HCT116 (cell line): ENCODE measurements at regions not wholly inside any gene's neighbourhood (a gene's known extent, or its start where the extent isn't known, plus 50 kb on each side); places are given as distances from the start of the nearest gene placed in this dataset.

Experiments used
- ATAC-seq: fragments of 200-7000 bp; cut with Tn5 transposase; 2 replicates; pipeline ENCODE4 v1.9.1; 2020; ENCODE audit warnings: mild to moderate bottlenecking, moderate library complexity
- BruUV-seq: library from RNA; stranded (reverse); fragments of 400-500 nt; replicated peaks from 2 replicates; lab custom pipeline; 2021; lab: Mats Ljungman, UMichigan
- CTCF ChIA-PET: fragments of 300-600 bp; sonication (Branson Sonifier 250); formaldehyde crosslinking; loops from one replicate; lab custom pipeline; 2021; ENCODE audit warnings: antibody characterized with exemption; lab: Charles Lee
- POLR2A ChIA-PET: fragments of 300-600, 350-600 bp; sonication (Branson Sonifier 250); formaldehyde crosslinking; loops from one replicate; lab custom pipeline; 2021; ENCODE audit warnings: antibody characterized with exemption; lab: Charles Lee
- RAD21 ChIA-PET, 2 experiments: fragments of 300-600 bp; sonication (Branson Sonifier 250); formaldehyde crosslinking; loops; one replicate each; lab custom pipeline; 2023; ENCODE audit warnings: low total read pairs in 2 of 2; ENCODE audit not compliant: uncharacterized antibody in 2 of 2, unreplicated experiment in 2 of 2, low non-redundant PET in 1 of 2; lab: Charles Lee
- DNase-seq: peaks from one replicate; pipeline ENCODE4 v3.0.0-alpha.2; 2010; ENCODE audit warnings: low read depth, low spot score
- H2AFZ ChIP-seq: fragments of 200-600 bp; shearing (Covaris generic), sonication (generic); 2 replicates; pipeline ENCODE4 v1.6.1; 2017; ENCODE audit warnings: low read depth, mixed run types, mixed read lengths, antibody characterized with exemption, low read length; ENCODE audit not compliant: poor library complexity, severe bottlenecking
- H3K27ac ChIP-seq: 2 replicates; pipeline ENCODE4 v1.5.1; 2012; ENCODE audit warnings: low read depth, low read length
- H3K27me3 ChIP-seq: fragments of 200-600 bp; sonication (generic); 2 replicates; pipeline ENCODE4 v1.6.1; 2016; ENCODE audit warnings: mixed run types, low read length, mixed read lengths; ENCODE audit not compliant: insufficient read depth
- H3K36me3 ChIP-seq, 2 experiments: fragments of 200-500 bp in 1 of 2; fragments of 200-600 bp in 1 of 2; sonication (Bioruptor generic) in 1 of 2; sonication (generic) in 1 of 2; 2 replicates each; pipeline versions ENCODE4 v1.5.1 to v1.6.1; 2014 to 2016; ENCODE audit warnings: low read length in 2 of 2, inconsistent platforms in 1 of 2, mixed read lengths in 1 of 2, mixed run types in 1 of 2; ENCODE audit not compliant: insufficient read depth in 2 of 2, control insufficient read depth in 1 of 2
- H3K4me1 ChIP-seq, 2 experiments: fragments of 200-600 bp in 1 of 2; sonication (generic) in 1 of 2; 2 replicates each; pipeline versions ENCODE4 v1.5.1 to v1.6.1; 2012 to 2017; ENCODE audit warnings: low read length in 2 of 2, inconsistent platforms in 1 of 2, mild to moderate bottlenecking in 1 of 2, mixed read lengths in 1 of 2, mixed run types in 1 of 2, moderate library complexity in 1 of 2; ENCODE audit not compliant: insufficient read depth in 2 of 2, control insufficient read depth in 1 of 2
- H3K4me2 ChIP-seq: fragments of 200-600 bp; sonication (generic); 2 replicates; pipeline ENCODE4 v1.6.1; 2017; ENCODE audit warnings: mixed run types, low read length, mixed read lengths
- H3K4me3 ChIP-seq, 2 experiments: fragments of 200-600 bp in 1 of 2; sonication (generic) in 1 of 2; replicated peaks in 1 of 2; 2 replicates each; pipeline ENCODE4 v1.5.1; 2011 to 2016; ENCODE audit warnings: low read length in 2 of 2, control low read depth in 1 of 2, low read depth in 1 of 2, mild to moderate bottlenecking in 1 of 2, mixed read lengths in 1 of 2, mixed run types in 1 of 2
- H3K79me2 ChIP-seq: fragments of 200-600 bp; sonication (generic); 2 replicates; pipeline ENCODE4 v1.6.1; 2017; ENCODE audit warnings: mild to moderate bottlenecking, mixed run types, low read length, moderate library complexity, mixed read lengths; ENCODE audit not compliant: insufficient read depth
- H3K9ac ChIP-seq: fragments of 200-600 bp; sonication (generic); 2 replicates; pipeline ENCODE4 v1.6.1; 2016; ENCODE audit warnings: low read length, mixed read lengths
- H3K9me2 ChIP-seq: fragments of 200-600 bp; sonication (generic), shearing (Covaris generic); 2 replicates; pipeline ENCODE4 v1.6.1; 2017; ENCODE audit warnings: mixed run types, mild to moderate bottlenecking, moderate library complexity; ENCODE audit not compliant: insufficient read depth
- H3K9me3 ChIP-seq, 2 experiments: fragments of 200-500 bp in 1 of 2; fragments of 200-600 bp in 1 of 2; sonication (Bioruptor generic) in 1 of 2; sonication (generic) in 1 of 2; 2 replicates each; pipeline ENCODE4 v1.6.1; 2014 to 2017; ENCODE audit warnings: low read length in 2 of 2, mixed read lengths in 2 of 2, inconsistent platforms in 1 of 2, low read depth in 1 of 2, mild to moderate bottlenecking in 1 of 2, mixed run types in 1 of 2, moderate library complexity in 1 of 2; ENCODE audit not compliant: control insufficient read depth in 1 of 2, insufficient read depth in 1 of 2
- H4K20me1 ChIP-seq: fragments of 200-600 bp; sonication (generic), shearing (Covaris generic); 2 replicates; pipeline ENCODE4 v1.6.1; 2017; ENCODE audit warnings: mixed run types, mild to moderate bottlenecking, moderate library complexity; ENCODE audit not compliant: insufficient read depth
- ATF3 ChIP-seq: IDR thresholded peaks from 2 replicates; pipeline ENCODE4 v1.6.1; 2012
- CBX3 ChIP-seq: IDR thresholded peaks from 2 replicates; pipeline ENCODE4 v1.6.1; 2012; ENCODE audit warnings: low read depth
- CEBPB ChIP-seq: IDR thresholded peaks from 2 replicates; pipeline ENCODE4 v1.6.1; 2012; ENCODE audit warnings: low read depth
- CTCF ChIP-seq, 3 experiments: fragments of 200-600 bp in 1 of 3; sonication (generic) in 1 of 3; IDR thresholded peaks in 2 of 3; conservative IDR thresholded peaks in 1 of 3; 2 replicates each; pipeline ENCODE4 v1.5.1; 2012 to 2017; ENCODE audit warnings: low read depth in 2 of 3, low read length in 2 of 3, antibody characterized with exemption in 1 of 3, borderline replicate concordance in 1 of 3, control low read depth in 1 of 3, mild to moderate bottlenecking in 1 of 3, mixed read lengths in 1 of 3, mixed run types in 1 of 3, moderate library complexity in 1 of 3; ENCODE audit not compliant: insufficient read depth in 1 of 3
- EGR1 ChIP-seq: IDR thresholded peaks from 2 replicates; pipeline ENCODE4 v1.6.1; 2012; ENCODE audit warnings: low read depth
- EZH2 ChIP-seq: fragments of 200-600 bp; sonication (generic); IDR thresholded peaks from 2 replicates; pipeline ENCODE4 v1.6.1; 2017; ENCODE audit warnings: antibody characterized with exemption, mixed run types
- EZH2phosphoT487 ChIP-seq: fragments of 200-600 bp; IDR thresholded peaks from 2 replicates; pipeline ENCODE4 v1.6.1; 2018; ENCODE audit warnings: antibody characterized with exemption, borderline replicate concordance
- FOSL1 ChIP-seq: IDR thresholded peaks from 2 replicates; pipeline ENCODE4 v1.6.1; 2012; ENCODE audit warnings: low read depth
- JUND ChIP-seq: IDR thresholded peaks from 2 replicates; pipeline ENCODE4 v1.6.1; 2012
- MAX ChIP-seq: IDR thresholded peaks from 2 replicates; pipeline ENCODE4 v1.6.1; 2012
- POLR2A ChIP-seq: IDR thresholded peaks from 2 replicates; pipeline ENCODE4 v1.7.0; 2011; ENCODE audit warnings: borderline replicate concordance; ENCODE audit not compliant: insufficient read depth, insufficient read length; ENCODE audit errors: extremely low read depth
- RAD21 ChIP-seq: IDR thresholded peaks from 2 replicates; pipeline ENCODE4 v1.6.1; 2012; ENCODE audit warnings: low read depth, mild to moderate bottlenecking
- REST ChIP-seq: IDR thresholded peaks from 2 replicates; pipeline ENCODE4 v1.6.1; 2012; ENCODE audit warnings: low read depth
- SP1 ChIP-seq: IDR thresholded peaks from 2 replicates; pipeline ENCODE4 v1.6.1; 2012; ENCODE audit warnings: low read depth
- SRF ChIP-seq: IDR thresholded peaks from 2 replicates; pipeline ENCODE4 v1.6.1; 2012; ENCODE audit warnings: low read depth
- TCF7L2 ChIP-seq: IDR thresholded peaks from 2 replicates; pipeline ENCODE4 v1.7.0; 2011; ENCODE audit warnings: borderline replicate concordance, inconsistent platforms; ENCODE audit not compliant: insufficient read depth, insufficient read length; ENCODE audit errors: extremely low read depth
- YY1 ChIP-seq: IDR thresholded peaks from 2 replicates; pipeline ENCODE4 v1.6.1; 2011; ENCODE audit warnings: low read length, low read depth, moderate library complexity, mild to moderate bottlenecking; ENCODE audit not compliant: insufficient replicate concordance; ENCODE audit errors: extremely low read depth
- ZBTB33 ChIP-seq: IDR thresholded peaks from 2 replicates; pipeline ENCODE4 v1.6.1; 2011; ENCODE audit warnings: mild to moderate bottlenecking, low read length, moderate library complexity; ENCODE audit not compliant: insufficient replicate concordance; ENCODE audit errors: extremely low read depth
- intact Hi-C: fragments of 100-400 bp; cut with micrococcal nuclease; formaldehyde crosslinking; loops from 2 replicates; pipeline ENCODE4 v1.10.0; 2022

GRCh38 chr1:198967566-198967965 is 328.7 kb downstream of the PTPRC start:
- Histone ChIP-seq H3K4me3 (no peak overlapping the region), H3K9ac (no peak overlapping the region), H3K9me3 (no peaks in the 10 kb centered on the region), H3K4me2 (no peak overlapping the region), H2AFZ (no peak overlapping the region), H3K27me3 (no peaks in the 10 kb centered on the region), H3K27ac (no peak overlapping the region), H3K4me1 (no peaks in the 10 kb centered on the region), H3K36me3 (no peaks in the 10 kb centered on the region), H4K20me1 (no peaks in the 10 kb centered on the region), H3K79me2 (no peaks in the 10 kb centered on the region), H3K9me2 (no peaks in the 10 kb centered on the region)
- ChIA-PET RAD21 (no interaction called here), POLR2A (no interaction called here), CTCF (no interaction called here)
- intact Hi-C loops = no loop called here
- no peak for TF ChIP-seq EZH2phosphoT487
- TF ChIP-seq JUND = no peak
- no peak for TF ChIP-seq EGR1
- no peak for TF ChIP-seq FOSL1
- no peak for TF ChIP-seq TCF7L2
- no peak for TF ChIP-seq ATF3
- no peak for TF ChIP-seq CBX3
- no peak for TF ChIP-seq ZBTB33
- TF ChIP-seq CEBPB = no peak
- TF ChIP-seq SP1 = no peak
- no peak for TF ChIP-seq REST
- TF ChIP-seq MAX = no peak
- no peak for TF ChIP-seq YY1
- no peak for TF ChIP-seq POLR2A
- no peak for TF ChIP-seq SRF
- no peak for TF ChIP-seq CTCF (IDR thresholded peaks at IDR 0.05 in 2 of 3, conservative IDR thresholded peaks at IDR 0.05 in 1 of 3; ENCODE audit: borderline replicate concordance in 1 of 3, insufficient read depth in 1 of 3, low read depth in 2 of 3, low read length in 2 of 3)
- TF ChIP-seq RAD21 = no peak
- TF ChIP-seq EZH2 = no peak
- ATAC-seq (no peak), DNase-seq (no peak)
- BruUV-seq = no TSS peak
